GM23248 (cell line): ENCODE measurements at regions not wholly inside any gene's neighbourhood (a gene's known extent, or its start where the extent isn't known, plus 50 kb on each side); places are given as distances from the start of the nearest gene placed in this dataset.

Experiments
- DNase-seq: peaks from one replicate; pipeline ENCODE4 v3.0.0-alpha.2; 2015
- H2AFZ ChIP-seq: fragments of 200-600 bp; sonication (generic); 2 replicates; pipeline ENCODE4 v1.6.1; 2016; ENCODE audit warnings: antibody characterized with exemption
- H3F3A ChIP-seq: fragments of 200-600 bp; sonication (generic); 2 replicates; pipeline ENCODE4 v1.6.1; 2016; ENCODE audit warnings: mild to moderate bottlenecking, antibody characterized with exemption, mixed run types; ENCODE audit not compliant: insufficient read depth
- H3K27ac ChIP-seq: fragments of 200-600 bp; sonication (generic); 2 replicates; pipeline ENCODE4 v1.5.1; 2016; ENCODE audit warnings: mild to moderate bottlenecking
- H3K27me3 ChIP-seq: fragments of 200-600 bp; sonication (generic); replicated peaks from 2 replicates; pipeline ENCODE4 v1.6.1; 2016; ENCODE audit warnings: mild to moderate bottlenecking; ENCODE audit not compliant: insufficient read depth
- H3K36me3 ChIP-seq: fragments of 200-600 bp; sonication (generic); 2 replicates; pipeline ENCODE4 v1.6.1; 2016; ENCODE audit warnings: low read depth, mild to moderate bottlenecking
- H3K4me1 ChIP-seq: fragments of 200-600 bp; sonication (generic); 2 replicates; pipeline ENCODE4 v1.6.1; 2016; ENCODE audit warnings: mild to moderate bottlenecking; ENCODE audit not compliant: insufficient read depth
- H3K4me2 ChIP-seq: fragments of 200-600 bp; sonication (generic); one replicate; pipeline ENCODE4 v1.6.1; 2016; ENCODE audit warnings: mild to moderate bottlenecking; ENCODE audit not compliant: unreplicated experiment
- H3K4me3 ChIP-seq: fragments of 200-600 bp; sonication (generic); 2 replicates; pipeline ENCODE4 v1.5.1; 2016; ENCODE audit warnings: mild to moderate bottlenecking
- H3K79me2 ChIP-seq: fragments of 200-600 bp; sonication (generic); 2 replicates; pipeline ENCODE4 v1.6.1; 2016; ENCODE audit warnings: mild to moderate bottlenecking; ENCODE audit not compliant: insufficient read depth
- H3K9ac ChIP-seq: fragments of 200-600 bp; sonication (generic); 2 replicates; pipeline ENCODE4 v1.6.1; 2016; ENCODE audit warnings: mild to moderate bottlenecking
- H3K9me2 ChIP-seq: fragments of 200-600 bp; sonication (generic); 2 replicates; pipeline ENCODE4 v1.6.1; 2016; ENCODE audit warnings: mixed run types, mild to moderate bottlenecking, moderate library complexity; ENCODE audit not compliant: insufficient read depth
- H3K9me3 ChIP-seq: fragments of 200-600 bp; sonication (generic); one replicate; pipeline ENCODE4 v1.6.1; 2017; ENCODE audit warnings: low read depth
- H4K20me1 ChIP-seq: fragments of 200-600 bp; sonication (generic); 2 replicates; pipeline ENCODE4 v1.6.0; 2016; ENCODE audit not compliant: insufficient read depth
- EZH2 ChIP-seq: fragments of 200-600 bp; sonication (generic); IDR thresholded peaks from 2 replicates; pipeline ENCODE4 v1.6.1; 2018; ENCODE audit warnings: antibody characterized with exemption, mild to moderate bottlenecking; ENCODE audit not compliant: insufficient read depth, poor library complexity, severe bottlenecking
- EZH2phosphoT487 ChIP-seq: fragments of 200-600 bp; sonication (generic); IDR thresholded peaks from 2 replicates; pipeline ENCODE4 v1.6.1; 2018; ENCODE audit warnings: antibody characterized with exemption, moderate library complexity, mild to moderate bottlenecking, low read depth; ENCODE audit not compliant: insufficient read depth
- WGBS, 2 experiments: methylation state at CpG; one replicate each; pipeline ENCODE4 v1.1.6; 2015 to 2017; ENCODE audit warnings: low lambda C conversion rate in 2 of 2, low coverage in 1 of 2; ENCODE audit errors: missing lambda C conversion rate in 2 of 2; 5-methylcytosine and 5-hydroxymethylcytosine counted together
- in situ Hi-C: fragments of 300-500 bp; cut with MboI; formaldehyde crosslinking; loops from 2 replicates; pipeline ENCODE4 v1.15.0; 2020

- H3K79me2 ChIP-seq, result no peaks in the 10 kb centered on the region
- no peaks in the 10 kb centered on the region for H3K9me3 ChIP-seq
- H3K9ac ChIP-seq, result no peak overlapping the region
- H3K27ac ChIP-seq, result no peak overlapping the region
- no peak for DNase-seq
- no peaks in the 10 kb centered on the region for H3F3A ChIP-seq
- H3K4me2 ChIP-seq, result no peak overlapping the region
- H3K36me3 ChIP-seq, result no peaks in the 10 kb centered on the region
- no peak overlapping the region for H2AFZ ChIP-seq
- no peaks in the 10 kb centered on the region for H4K20me1 ChIP-seq
- H3K4me1 ChIP-seq, result no peaks in the 10 kb centered on the region
- H3K4me3 ChIP-seq, result no peak overlapping the region
- H3K9me2 ChIP-seq, result no peaks in the 10 kb centered on the region
- H3K27me3 ChIP-seq, result no peaks in the 10 kb centered on the region
- TF ChIP-seq EZH2, result no peak
- no peak for TF ChIP-seq EZH2phosphoT487
- 77 to 80% methylated on average over 7 of the region's 7 CpGs for WGBS, 2 experiments
- in situ Hi-C loops, result no loop called here
These were observed 255.1 kb downstream of the IL15 start for GRCh38 chr4:141891260-141892120.

- Histone ChIP-seq H3K9me2 (no peaks in the 10 kb centered on the region), H3K4me1 (peaks cover 27% of the 10 kb centered on the region), H3K9ac (no peak overlapping the region), H3K27ac (no peak overlapping the region), H3K9me3 (no peaks in the 10 kb centered on the region), H3K79me2 (no peaks in the 10 kb centered on the region), H3K27me3 (no peaks in the 10 kb centered on the region), H3K36me3 (no peaks in the 10 kb centered on the region), H4K20me1 (no peaks in the 10 kb centered on the region), H3K4me2 (no peak overlapping the region), H2AFZ (no peak overlapping the region), H3F3A (peaks cover 7% of the 10 kb centered on the region; the same call in 1 of the 2 replicates), H3K4me3 (no peak overlapping the region)
- peak; percentile 33 for DNase-seq
- in situ Hi-C loops, result no loop called here
- 81 to 83% methylated on average over 3 of the region's 3 CpGs for WGBS, 2 experiments
- no peak for TF ChIP-seq EZH2
- TF ChIP-seq EZH2phosphoT487, result no peak
These were observed 260.3 kb downstream of the IL15 start for GRCh38 chr4:141896687-141897086.

GRCh38 chr4:141898346-141898745 lies 262.0 kb downstream of the IL15 start:
- TF ChIP-seq EZH2 (no peak), EZH2phosphoT487 (no peak)
- no peaks in the 10 kb centered on the region for H4K20me1 ChIP-seq
- in situ Hi-C loops, result no loop called here
- H3K27me3 ChIP-seq, result no peaks in the 10 kb centered on the region
- WGBS, 2 experiments, result 10 to 26% methylated on average over 2 of the region's 2 CpGs
- peaks cover 7% of the 10 kb centered on the region; the same call in 1 of the 2 replicates for H3F3A ChIP-seq
- H3K36me3 ChIP-seq, result no peaks in the 10 kb centered on the region
- H3K4me1 ChIP-seq, result peaks cover 27% of the 10 kb centered on the region
- peak; percentile 9 for DNase-seq
- H3K9me2 ChIP-seq, result no peaks in the 10 kb centered on the region
- no peak overlapping the region for H3K4me3 ChIP-seq
- no peaks in the 10 kb centered on the region for H3K9me3 ChIP-seq
- H3K4me2 ChIP-seq, result peak overlapping the region; percentile 43
- no peak overlapping the region for H3K27ac ChIP-seq
- peak overlapping the region; percentile 82 for H2AFZ ChIP-seq
- H3K9ac ChIP-seq, result peak overlapping the region; percentile 11; the same call in 1 of the 2 replicates
- no peaks in the 10 kb centered on the region for H3K79me2 ChIP-seq

GRCh38 chr4:141899103-141899502 lies 262.7 kb downstream of the IL15 start:
- H3K27ac ChIP-seq, result no peak overlapping the region
- peaks cover 27% of the 10 kb centered on the region for H3K4me1 ChIP-seq
- no peak overlapping the region for H3K4me3 ChIP-seq
- H3K9ac ChIP-seq, result no peak overlapping the region
- no peaks in the 10 kb centered on the region for H3K36me3 ChIP-seq
- H3K9me2 ChIP-seq, result no peaks in the 10 kb centered on the region
- H3K27me3 ChIP-seq, result no peaks in the 10 kb centered on the region
- 93 to 100% methylated on average over 1 of the region's 1 CpG for WGBS, 2 experiments
- peak overlapping the region; percentile 18 for H3K4me2 ChIP-seq
- H3K79me2 ChIP-seq, result no peaks in the 10 kb centered on the region
- no peaks in the 10 kb centered on the region for H3K9me3 ChIP-seq
- peak overlapping the region; percentile 82; the same call in 1 of the 2 replicates for H2AFZ ChIP-seq
- in situ Hi-C loops, result no loop called here
- no peak for DNase-seq
- H4K20me1 ChIP-seq, result no peaks in the 10 kb centered on the region
- TF ChIP-seq EZH2phosphoT487 (no peak), EZH2 (no peak)
- H3F3A ChIP-seq, result peaks cover 7% of the 10 kb centered on the region; the same call in 1 of the 2 replicates
